ENCODE measurements at regions not wholly inside any gene's neighbourhood (a gene's known extent, or its start where the extent isn't known, plus 50 kb on each side); places are given as distances from the start of the nearest gene placed in this dataset.
A peak's percentile ranks its signal among the peaks of the same experiment; 100 is the strongest.

DNA sequence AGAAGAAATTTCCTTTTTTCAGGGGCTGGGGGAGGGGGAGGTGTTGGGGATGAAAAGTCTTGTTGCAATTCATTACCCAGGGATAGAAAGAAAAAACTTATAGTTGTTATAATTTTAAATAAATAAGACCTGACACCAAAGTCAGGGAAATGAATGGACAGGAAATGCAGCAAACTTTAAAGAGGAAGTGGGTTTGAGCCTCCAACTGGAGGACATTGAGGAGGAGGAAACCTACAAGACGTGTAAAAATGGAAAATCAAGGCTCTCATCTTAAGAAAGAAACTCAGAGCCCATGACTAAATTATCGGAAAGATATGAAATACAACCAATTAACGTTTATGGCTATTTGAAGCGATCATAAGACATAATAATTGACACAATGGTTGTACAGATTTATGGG, 54.4 kb downstream of the NIBAN1 start:
- POLR2A ChIA-PET (ENCODE audit: low non-redundant PET) = no interaction called here
- CTCF ChIA-PET = interaction anchor here (0.6 kb wide), 1 partner anchor 86 kb away, joined by 4 read pairs; no protein-coding TSS in a partner anchor
- TF ChIP-seq, protein P1, sequence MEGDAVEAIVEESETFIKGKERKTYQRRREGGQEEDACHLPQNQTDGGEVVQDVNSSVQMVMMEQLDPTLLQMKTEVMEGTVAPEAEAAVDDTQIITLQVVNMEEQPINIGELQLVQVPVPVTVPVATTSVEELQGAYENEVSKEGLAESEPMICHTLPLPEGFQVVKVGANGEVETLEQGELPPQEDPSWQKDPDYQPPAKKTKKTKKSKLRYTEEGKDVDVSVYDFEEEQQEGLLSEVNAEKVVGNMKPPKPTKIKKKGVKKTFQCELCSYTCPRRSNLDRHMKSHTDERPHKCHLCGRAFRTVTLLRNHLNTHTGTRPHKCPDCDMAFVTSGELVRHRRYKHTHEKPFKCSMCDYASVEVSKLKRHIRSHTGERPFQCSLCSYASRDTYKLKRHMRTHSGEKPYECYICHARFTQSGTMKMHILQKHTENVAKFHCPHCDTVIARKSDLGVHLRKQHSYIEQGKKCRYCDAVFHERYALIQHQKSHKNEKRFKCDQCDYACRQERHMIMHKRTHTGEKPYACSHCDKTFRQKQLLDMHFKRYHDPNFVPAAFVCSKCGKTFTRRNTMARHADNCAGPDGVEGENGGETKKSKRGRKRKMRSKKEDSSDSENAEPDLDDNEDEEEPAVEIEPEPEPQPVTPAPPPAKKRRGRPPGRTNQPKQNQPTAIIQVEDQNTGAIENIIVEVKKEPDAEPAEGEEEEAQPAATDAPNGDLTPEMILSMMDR (conservative IDR thresholded peaks at IDR 0.05; ENCODE audit: low read depth) = no peak
- no peak for DNase-seq (ENCODE audit: low spot score)
- no peak overlapping the region for H3K27ac ChIP-seq

DNA sequence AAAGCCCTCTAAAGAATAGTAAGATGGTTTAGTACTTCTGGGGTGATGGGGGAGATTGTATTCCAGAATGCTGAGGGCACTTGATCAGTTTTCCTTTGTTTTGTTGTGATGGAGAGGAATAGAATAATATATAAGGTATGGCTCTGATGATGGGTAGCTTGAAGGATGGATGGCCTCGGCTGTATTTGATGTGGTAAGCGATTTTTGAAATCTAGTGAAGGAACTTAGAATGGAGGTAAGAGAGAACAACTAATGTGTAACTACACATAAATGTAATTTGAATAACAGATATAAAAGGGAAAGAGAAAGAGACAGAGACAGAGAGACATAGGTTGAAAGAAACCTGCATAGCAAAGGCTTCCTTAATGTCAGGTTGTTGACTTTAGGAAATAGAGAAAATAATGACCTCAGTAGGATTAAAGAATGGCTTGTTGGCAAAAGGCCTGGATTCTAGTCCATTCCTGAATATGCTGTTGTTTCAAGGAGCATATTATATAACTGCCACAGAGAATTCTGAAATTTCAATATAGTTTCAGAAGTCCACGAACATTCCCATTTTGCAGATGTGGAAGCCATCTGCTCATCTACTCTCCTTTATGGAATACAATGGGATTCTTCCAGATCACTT, 58.7 kb downstream of the NIBAN1 start:
- TF ChIP-seq, protein P1 (conservative IDR thresholded peaks at IDR 0.05; ENCODE audit: low read depth) = no peak
- CTCF ChIA-PET = interaction anchor here (0.6 kb wide), 1 partner anchor 187 kb away, joined by 4 read pairs; no protein-coding TSS in a partner anchor
- H3K27ac ChIP-seq = no peak overlapping the region
- DNase-seq (ENCODE audit: low spot score) = no peak
- POLR2A ChIA-PET (ENCODE audit: low non-redundant PET) = interaction anchor here (0.6 kb wide), 1 partner anchor 45 kb away, joined by 3 read pairs; no protein-coding TSS in a partner anchor

DNA sequence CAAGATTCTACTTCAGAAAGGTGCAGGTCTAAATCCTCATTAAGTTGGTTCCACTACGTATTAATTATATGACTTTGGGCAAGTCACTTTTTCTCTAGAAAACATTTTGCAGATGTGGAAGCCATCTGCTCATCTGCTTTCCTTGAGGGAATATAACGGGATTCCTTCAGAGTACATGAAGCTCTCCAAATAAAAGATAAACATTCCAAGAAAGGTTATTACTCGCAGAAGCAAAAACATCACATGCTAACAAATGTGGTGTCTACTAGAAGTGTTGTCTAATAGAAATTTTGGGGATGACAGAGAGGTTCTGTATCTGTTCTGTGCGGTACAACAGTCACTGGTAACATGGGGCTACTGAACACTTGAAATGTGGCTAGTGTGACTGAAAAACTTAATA, 60.2 kb downstream of the NIBAN1 start:
- POLR2A ChIA-PET (ENCODE audit: low non-redundant PET) = no interaction called here
- no peak overlapping the region for H3K27ac ChIP-seq
- TF ChIP-seq, protein P1 (conservative IDR thresholded peaks at IDR 0.05; ENCODE audit: low read depth) = no peak
- no peak for DNase-seq (ENCODE audit: low spot score)
- CTCF ChIA-PET = interaction anchor here (0.6 to 0.7 kb wide), 2 partner anchors 837 to 1388 kb away, joined by 3 to 4 read pairs; no protein-coding TSS in a partner anchor

DNA sequence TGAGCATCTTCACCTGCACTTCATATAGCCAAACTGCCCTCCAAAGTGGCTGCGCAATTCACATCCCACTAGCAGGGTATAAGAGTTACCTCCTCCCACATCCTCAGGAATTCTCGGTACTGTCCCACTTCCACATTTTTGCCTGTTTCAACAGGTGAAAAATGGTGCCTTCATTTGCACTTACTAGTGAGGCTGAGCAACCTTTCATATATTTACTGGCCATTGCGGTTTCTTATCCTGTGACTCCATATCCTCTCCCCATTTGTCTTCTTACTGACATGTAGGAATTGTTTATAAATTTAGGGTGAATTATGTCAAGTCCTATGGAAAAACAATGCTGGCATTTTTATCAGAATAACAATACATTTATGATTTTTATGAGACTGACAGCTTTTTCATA, 61.9 kb downstream of the NIBAN1 start:
- POLR2A ChIA-PET (ENCODE audit: low non-redundant PET) = no interaction called here
- TF ChIP-seq, protein P1 (conservative IDR thresholded peaks at IDR 0.05; ENCODE audit: low read depth) = no peak
- CTCF ChIA-PET = no interaction called here
- no peak for DNase-seq (ENCODE audit: low spot score)
- H3K27ac ChIP-seq = no peak overlapping the region

DNA sequence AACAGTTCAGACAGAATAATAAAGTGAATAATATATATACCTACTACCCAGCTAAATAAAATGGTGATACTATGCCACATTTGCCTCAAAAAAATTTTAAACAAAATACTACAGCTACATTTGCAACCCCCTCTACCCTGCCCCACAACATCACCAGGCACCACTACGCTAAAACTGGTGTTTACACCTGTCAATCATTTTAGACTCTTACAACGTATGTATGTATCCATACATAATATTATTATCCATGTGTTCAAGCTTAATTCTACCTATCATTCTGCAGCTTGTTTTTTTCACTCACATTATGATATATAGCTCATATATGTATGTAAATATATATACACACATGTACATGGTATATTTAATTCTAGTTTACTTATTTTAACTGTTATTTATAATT, 62.5 kb downstream of the NIBAN1 start:
- no peak overlapping the region for H3K27ac ChIP-seq
- no peak for DNase-seq (ENCODE audit: low spot score)
- CTCF ChIA-PET = no interaction called here
- POLR2A ChIA-PET (ENCODE audit: low non-redundant PET) = no interaction called here
- TF ChIP-seq, protein P1 (conservative IDR thresholded peaks at IDR 0.05; ENCODE audit: low read depth) = no peak

DNA sequence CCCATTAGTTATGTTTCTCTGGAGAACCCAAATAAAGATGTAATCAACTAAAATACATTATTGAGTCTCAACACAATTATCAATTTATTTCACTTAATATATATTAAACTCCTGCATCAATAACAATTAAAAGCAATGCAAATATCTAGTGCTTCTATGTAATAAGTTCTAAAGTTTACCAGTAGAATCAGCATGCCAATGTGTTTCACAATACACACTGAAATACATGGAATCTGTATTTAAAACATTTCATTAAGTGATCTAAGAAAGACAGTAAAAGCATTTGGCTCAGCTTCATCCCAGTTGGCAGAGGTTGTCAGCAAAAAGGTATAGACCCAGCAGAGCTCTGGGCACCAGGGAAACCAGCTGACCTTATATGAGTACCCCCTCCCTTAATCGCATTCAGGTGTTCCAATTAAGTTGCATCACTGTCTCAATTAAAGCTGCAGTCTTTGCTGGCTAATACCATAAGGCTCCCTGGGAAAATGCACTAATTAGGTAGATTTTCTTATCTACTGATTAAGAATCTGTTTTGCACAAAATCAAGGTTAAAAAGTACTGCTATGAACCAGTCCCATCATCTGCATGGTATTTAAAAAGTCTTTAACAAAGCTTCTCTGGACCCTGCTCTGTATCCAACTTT, 63.1 kb downstream of the NIBAN1 start:
- DNase-seq (ENCODE audit: low spot score) = no peak
- TF ChIP-seq, protein P1 (conservative IDR thresholded peaks at IDR 0.05; ENCODE audit: low read depth) = no peak

More for the DNA sequence above, 63.1 kb downstream of the NIBAN1 start:
- peak overlapping the region; percentile 75 for H3K27ac ChIP-seq
- ChIA-PET POLR2A (ENCODE audit: low non-redundant PET) (no interaction called here), CTCF (no interaction called here)
